K562 (cell line): ENCODE measurements at regions not wholly inside any gene's neighbourhood (a gene's known extent, or its start where the extent isn't known, plus 50 kb on each side); places are given as distances from the start of the nearest gene placed in this dataset.

Experiments
- ATAC-seq: fragments of 200-7000 bp; cut with Tn5 transposase; 3 replicates; pipeline ENCODE4 v1.9.1; 2020; ENCODE audit warnings: moderate library complexity
- BruUV-seq: library from RNA; stranded (reverse); fragments of 400-500 nt; replicated peaks from 2 replicates; lab custom pipeline; 2021; lab: Mats Ljungman, UMichigan
- CTCF ChIA-PET: fragments of 300-600 bp; formaldehyde crosslinking; extraction: SDS; loops from one replicate; lab custom pipeline; 2021; ENCODE audit warnings: low intra/inter-chr PET ratio; lab: Yijun Ruan, JAX
- POLR2A ChIA-PET: fragments of 300-600, 350-650 bp; sonication (Branson Sonifier 250); formaldehyde crosslinking; extraction: SDS; loops from one replicate; lab custom pipeline; 2021; ENCODE audit warnings: antibody characterized with exemption, inconsistent platforms; lab: Yijun Ruan, JAX
- DNase-seq, 4 experiments: peaks; one replicate each; pipeline versions ENCODE4 v3.0.0 to v3.0.0-alpha.2; 2011 to 2018; ENCODE audit warnings: low spot score in 3 of 4, mixed read lengths in 3 of 4; ENCODE audit errors: extremely low read depth in 1 of 4
- FAIRE-seq: peaks from 2 replicates; lab custom pipeline; 2011; peaks lifted over from hg19 to GRCh38; lab: Jason Lieb, UNC
- H2AFZ ChIP-seq: 2 replicates; pipeline ENCODE4 v1.6.0; 2011; ENCODE audit warnings: low read depth, low read length, control low read depth, inconsistent platforms
- H3K27ac ChIP-seq: fragments of 200-600 bp; 3 replicates; pipeline ENCODE4 v1.8.0; 2011; ENCODE audit warnings: low read depth, mild to moderate bottlenecking, control low read depth, inconsistent platforms, low read length, moderate library complexity, mixed read lengths; ENCODE audit errors: extremely low read depth
- H3K27me3 ChIP-seq, 2 experiments: fragments of 300-600 bp in 1 of 2; 2 replicates in 1 of 2; 3 replicates in 1 of 2; pipeline versions ENCODE4 v1.6.0 to v1.8.0; 2011; ENCODE audit warnings: inconsistent platforms in 2 of 2, low read length in 2 of 2, mild to moderate bottlenecking in 1 of 2, mixed read lengths in 1 of 2, moderate library complexity in 1 of 2; ENCODE audit not compliant: control insufficient read depth in 2 of 2, insufficient read depth in 2 of 2
- H3K36me3 ChIP-seq: fragments of 300-600 bp; 3 replicates; pipeline ENCODE4 v1.8.0; 2011; ENCODE audit warnings: mild to moderate bottlenecking, low read length, inconsistent platforms; ENCODE audit not compliant: control insufficient read depth, insufficient read depth
- H3K4me1 ChIP-seq, 2 experiments: fragments of 200-600 bp in 1 of 2; replicated peaks in 1 of 2; 2 replicates in 1 of 2; 3 replicates in 1 of 2; pipeline versions ENCODE4 v1.5.1 to v1.8.0; 2011; ENCODE audit warnings: inconsistent platforms in 2 of 2, low read length in 2 of 2, mild to moderate bottlenecking in 1 of 2, mixed read lengths in 1 of 2, moderate library complexity in 1 of 2; ENCODE audit not compliant: control insufficient read depth in 2 of 2, insufficient read depth in 2 of 2
- H3K4me2 ChIP-seq: 2 replicates; pipeline ENCODE4 v1.6.1; 2011; ENCODE audit warnings: low read length, control low read depth, inconsistent platforms, mixed read lengths; ENCODE audit not compliant: insufficient read depth
- H3K4me3 ChIP-seq: fragments of 200-600 bp; sonication (generic), shearing (Covaris generic); 2 replicates; pipeline ENCODE4 v1.5.1; 2016; ENCODE audit warnings: control low read depth, inconsistent platforms
- H3K79me2 ChIP-seq: fragments of 200-600 bp; 3 replicates; pipeline ENCODE4 v1.8.0; 2011; ENCODE audit warnings: low read length, inconsistent platforms; ENCODE audit not compliant: control insufficient read depth, insufficient read depth
- H3K9ac ChIP-seq, 2 experiments: 2 replicates each; pipeline versions ENCODE4 v1.6.0 to v1.6.1; 2011; ENCODE audit warnings: low read depth in 2 of 2, low read length in 2 of 2, control low read depth in 1 of 2, inconsistent platforms in 1 of 2, mild to moderate bottlenecking in 1 of 2, mixed read lengths in 1 of 2; ENCODE audit not compliant: insufficient read depth in 1 of 2
- H3K9me1 ChIP-seq: one replicate; pipeline ENCODE4 v1.6.0; 2011; ENCODE audit warnings: inconsistent platforms, mild to moderate bottlenecking, low read length, moderate library complexity; ENCODE audit not compliant: control insufficient read depth, insufficient read depth
- H3K9me3 ChIP-seq: replicated peaks from 2 replicates; pipeline ENCODE4 v1.5.1; 2011; ENCODE audit warnings: low read depth, low read length, inconsistent platforms; ENCODE audit not compliant: control insufficient read depth, insufficient read depth
- H4K20me1 ChIP-seq: replicated peaks from 2 replicates; pipeline ENCODE4 v1.6.1; 2011; ENCODE audit warnings: low read length, inconsistent platforms, mixed read lengths; ENCODE audit not compliant: control insufficient read depth, insufficient read depth
- ATF4 ChIP-seq: fragments of 450-650 bp; formaldehyde crosslinking; IDR thresholded peaks from 2 replicates; pipeline ENCODE4 v1.4.0; 2022; ENCODE audit warnings: mild to moderate bottlenecking, moderate library complexity
- CTBP1 ChIP-seq: fragments of 450-650 bp; IDR thresholded peaks from 2 replicates; pipeline ENCODE4 v1.6.1; 2016; ENCODE audit warnings: borderline replicate concordance
- DDX20 ChIP-seq: fragments of 450-650 bp; IDR thresholded peaks from 2 replicates; pipeline ENCODE4 v1.6.1; 2016; ENCODE audit warnings: missing genetic modification characterization, low read depth, mild to moderate bottlenecking, missing compliant biosample characterization, moderate library complexity
- HDAC6 ChIP-seq: IDR thresholded peaks from 2 replicates; pipeline ENCODE4 v1.6.1; 2012; ENCODE audit warnings: low read depth, mild to moderate bottlenecking, control low read depth, inconsistent platforms, low read length, moderate library complexity
- KDM1A ChIP-seq, 2 experiments: fragments of 450-650 bp; IDR thresholded peaks; 2 replicates each; pipeline ENCODE4 v1.6.1; 2016; ENCODE audit warnings: mild to moderate bottlenecking in 2 of 2
- NELFE ChIP-seq: IDR thresholded peaks from 2 replicates; pipeline ENCODE4 v1.6.1; 2011; ENCODE audit warnings: mild to moderate bottlenecking; ENCODE audit not compliant: insufficient read depth, insufficient read length
- NFRKB ChIP-seq: fragments of 450-650 bp; IDR thresholded peaks from 2 replicates; pipeline ENCODE4 v1.6.1; 2016; ENCODE audit warnings: low read depth
- NR2C1 ChIP-seq, 2 experiments: fragments of 450-650 bp; IDR thresholded peaks; 2 replicates each; pipeline ENCODE4 v1.6.1; 2017; ENCODE audit warnings: mild to moderate bottlenecking in 2 of 2, antibody characterized with exemption in 1 of 2, inconsistent platforms in 1 of 2, missing compliant biosample characterization in 1 of 2, missing genetic modification characterization in 1 of 2
- RFX1 ChIP-seq: fragments of 450-650 bp; IDR thresholded peaks from 2 replicates; pipeline ENCODE4 v1.6.1; 2016; ENCODE audit warnings: mild to moderate bottlenecking, moderate library complexity
- SRSF7 ChIP-seq: fragments of 200-400 bp; formaldehyde crosslinking; optimal IDR thresholded peaks from 2 replicates; pipeline ENCODE3; 2017; ENCODE audit warnings: mild to moderate bottlenecking, low read depth, low read length
- STAG1 ChIP-seq: sonication (generic); formaldehyde crosslinking; IDR thresholded peaks from 2 replicates; pipeline ENCODE4 v1.5.0; 2020; ENCODE audit warnings: missing genetic modification reagents, borderline replicate concordance
- TBP ChIP-seq: optimal IDR thresholded peaks from 2 replicates; pipeline ENCODE3; 2011; ENCODE audit warnings: low read depth, low read length, improper control_type of control experiment
- ZC3H4 ChIP-seq: sonication (generic); formaldehyde crosslinking; IDR thresholded peaks from 2 replicates; pipeline ENCODE4 v1.9.0; 2021; ENCODE audit warnings: missing genetic modification reagents, borderline replicate concordance
- ZNF12 ChIP-seq: sonication (generic); formaldehyde crosslinking; IDR thresholded peaks from 2 replicates; pipeline ENCODE4 v1.4.0; 2020; ENCODE audit warnings: mild to moderate bottlenecking, missing genetic modification reagents
- ZNF212 ChIP-seq: fragments of 450-650 bp; formaldehyde crosslinking; IDR thresholded peaks from 2 replicates; pipeline ENCODE4 v1.4.0; 2020; ENCODE audit warnings: mild to moderate bottlenecking
- ZNF263 ChIP-seq: sonication (generic); formaldehyde crosslinking; IDR thresholded peaks from 2 replicates; pipeline ENCODE4 v1.8.0; 2022; ENCODE audit warnings: mild to moderate bottlenecking, missing genetic modification reagents, borderline replicate concordance
- ZNF316 ChIP-seq: fragments of 450-650 bp; IDR thresholded peaks from 2 replicates; pipeline ENCODE4 v1.6.1; 2016
- WGBS: fragments of 100-300 bp; shearing (Covaris generic); methylation state at CpG from one replicate; pipeline ENCODE4 v1.1.6; 2016; ENCODE audit warnings: low coverage, mixed read lengths; ENCODE audit not compliant: insufficient coverage; ENCODE audit errors: missing lambda C conversion rate; 5-methylcytosine and 5-hydroxymethylcytosine counted together
- in situ Hi-C: fragments of 300-500 bp; cut with MboI; formaldehyde crosslinking; loops from 4 replicates; pipeline ENCODE4 v1.15.0; 2018; ENCODE audit warnings: inconsistent platforms, mixed read lengths
- intact Hi-C: fragments of 100-400 bp; cut with micrococcal nuclease; formaldehyde crosslinking; loops from 2 replicates; pipeline ENCODE4 v1.14.2; 2022

- TF ChIP-seq ZNF263 = no peak
- TF ChIP-seq TBP = no peak
- no peak for TF ChIP-seq SRSF7
Observed at GRCh38 chr7:51732951-51733350, 416.3 kb upstream of the COBL start (continued).

- ATAC-seq (no peak), DNase-seq (no peak), FAIRE-seq (no peak)
- no peaks in the 10 kb centered on the region for H3K9me1 ChIP-seq
- H2AFZ ChIP-seq = no peak overlapping the region
- no peak for TF ChIP-seq NFRKB
- no peak for TF ChIP-seq ZNF316
- TF ChIP-seq ZNF212 (CRISPR knock-in tag) = no peak
- no peak for TF ChIP-seq STAG1 (CRISPR knock-in tag)
- no peak for TF ChIP-seq NR2C1 (IDR thresholded peaks at IDR 0.05)
- no peak for TF ChIP-seq NR2C1 (tag; IDR thresholded peaks at IDR 0.05)
- no peak for TF ChIP-seq NELFE
- TF ChIP-seq ZNF12 (CRISPR knock-in tag) = no peak
- no peak for TF ChIP-seq DDX20 (tag)
- no peak for TF ChIP-seq HDAC6
- TF ChIP-seq KDM1A (IDR thresholded peaks at IDR 0.05) = no peak
- no peak for TF ChIP-seq ATF4 (CRISPR knock-in tag)
- TF ChIP-seq CTBP1 = no peak
- TF ChIP-seq ZC3H4 (CRISPR knock-in tag) = no peak
- no peak for TF ChIP-seq RFX1
- no peaks in the 10 kb centered on the region for H3K4me1 ChIP-seq
- no peak overlapping the region for H3K4me2 ChIP-seq
- H3K27ac ChIP-seq = no peak overlapping the region
- no peaks in the 10 kb centered on the region for H3K27me3 ChIP-seq
- no peaks in the 10 kb centered on the region for H3K9me3 ChIP-seq
- H3K4me3 ChIP-seq = no peak overlapping the region
- H3K79me2 ChIP-seq = no peaks in the 10 kb centered on the region
- in situ Hi-C loops (no loop called here), intact Hi-C loops (no loop called here)
- no peaks in the 10 kb centered on the region for H4K20me1 ChIP-seq
- ChIA-PET POLR2A (interaction anchor here (0.7 kb wide), 1 partner anchor 283 kb away, joined by 3 read pairs; no protein-coding TSS in a partner anchor), CTCF (no interaction called here)
- WGBS = 0% methylated on average over 5 of the region's 5 CpGs
- no TSS peak for BruUV-seq
- no peaks in the 10 kb centered on the region for H3K36me3 ChIP-seq
- H3K9ac ChIP-seq = no peak overlapping the region
Observed at GRCh38 chr7:51732116-51732515, 415.5 kb upstream of the COBL start.
